Stimulated activated CD4-positive, alpha-beta T cell treated with anti-CD3 and anti-CD28 coated beads, TNF-alpha, amount 100 ng/mL, for 24 hours (primary cell): ENCODE measurements at regions not wholly inside any gene's neighbourhood (a gene's known extent, or its start where the extent isn't known, plus 50 kb on each side); places are given as distances from the start of the nearest gene placed in this dataset.

Source experiments
- DNase-seq, 3 experiments: peaks; one replicate each; pipeline ENCODE4 v3.0.0-alpha.2; 2020; ENCODE audit warnings: low read depth in 3 of 3

- DNase-seq, result no peak
Measured at GRCh38 chr4:173930329-173930967, 353.0 kb downstream of the FBXO8 start.

- no peak for DNase-seq
Measured at GRCh38 chr4:173929921-173930320, 353.5 kb downstream of the FBXO8 start.

GRCh38 chr4:173924561-173924960 lies 358.9 kb downstream of the FBXO8 start:
- no peak for DNase-seq

GRCh38 chr4:173919861-173920260 lies 363.6 kb downstream of the FBXO8 start:
- DNase-seq, result no peak

- no peak for DNase-seq
Measured at GRCh38 chr4:173919196-173919595, 364.3 kb downstream of the FBXO8 start.

- DNase-seq, result no peak
Measured at GRCh38 chr4:173917255-173917960, 366.1 kb downstream of the FBXO8 start.

- no peak for DNase-seq
Measured at GRCh38 chr4:173913496-173913895, 370.0 kb downstream of the FBXO8 start.

GRCh38 chr4:173912384-173912783 lies 371.1 kb downstream of the FBXO8 start:
- DNase-seq, result no peak

GRCh38 chr4:173910891-173911290 lies 372.6 kb downstream of the FBXO8 start:
- no peak for DNase-seq

- DNase-seq, result no peak
Measured at GRCh38 chr4:173909294-173909693, 374.2 kb downstream of the FBXO8 start.

- no peak for DNase-seq
Measured at GRCh38 chr4:173899813-173900212, 369.8 kb upstream of the HAND2 start.

GRCh38 chr4:173891072-173891471 lies 361.0 kb upstream of the HAND2 start:
- no peak for DNase-seq

- DNase-seq, result no peak
Measured at GRCh38 chr4:173883821-173884220, 353.8 kb upstream of the HAND2 start.

GRCh38 chr4:173880897-173881296 lies 350.9 kb upstream of the HAND2 start:
- DNase-seq, result no peak

- DNase-seq, result no peak
Measured at GRCh38 chr4:173879509-173879908, 349.5 kb upstream of the HAND2 start.

- DNase-seq, result no peak
Measured at GRCh38 chr4:173878701-173879100, 348.7 kb upstream of the HAND2 start.

- no peak for DNase-seq
Measured at GRCh38 chr4:173871643-173872042, 341.6 kb upstream of the HAND2 start.

- no peak for DNase-seq
Measured at GRCh38 chr4:173866322-173867026, 336.4 kb upstream of the HAND2 start.

GRCh38 chr4:173862754-173863153 lies 332.7 kb upstream of the HAND2 start:
- no peak for DNase-seq

- no peak for DNase-seq
Measured at GRCh38 chr4:173860094-173860493, 330.1 kb upstream of the HAND2 start.

GRCh38 chr4:173859091-173859713 lies 329.2 kb upstream of the HAND2 start:
- DNase-seq, result no peak

GRCh38 chr4:173858471-173858870 lies 328.4 kb upstream of the HAND2 start:
- DNase-seq, result no peak

GRCh38 chr4:173857828-173858227 lies 327.8 kb upstream of the HAND2 start:
- DNase-seq, result no peak
